ENCODE measurements at regions not wholly inside any gene's neighbourhood (a gene's known extent, or its start where the extent isn't known, plus 50 kb on each side); places are given as distances from the start of the nearest gene placed in this dataset.
"Not testable (repeated sequence)": the region's sequence is repeated elsewhere in the genome, so short reads cannot be mapped to it uniquely, and the experiment has no call there.

- intact Hi-C loops (cut with micrococcal nuclease); H3K4me1 Mint-ChIP-seq (ENCODE audit: low read depth); H3K36me3 Mint-ChIP-seq (ENCODE audit: low read depth); CTCF ChIA-PET; DNase-seq; H3K27me3 Mint-ChIP-seq (ENCODE audit: low read depth); H3K4me3 Mint-ChIP-seq; H3K27ac Mint-ChIP-seq: not testable (repeated sequence)
- peaks cover 14% of the 10 kb centered on the region for H3K9me3 Mint-ChIP-seq
Observed at GRCh38 chr13:18194104-18194503, 987.5 kb downstream of the TUBA3C start.

Measured in activated naive CD4-positive, alpha-beta T cell treated with anti-CD3 and anti-CD28 coated beads for 36 hours (primary cell).